GM21619 (cell line): ENCODE measurements at regions not wholly inside any gene's neighbourhood (a gene's known extent, or its start where the extent isn't known, plus 50 kb on each side); places are given as distances from the start of the nearest gene placed in this dataset.

Experiments
- ATAC-seq: cut with Tn5 transposase; IDR thresholded peaks from one replicate; pipeline ENCODE4 v1.9.1; 2021; ENCODE audit not compliant: unreplicated experiment

DNA sequence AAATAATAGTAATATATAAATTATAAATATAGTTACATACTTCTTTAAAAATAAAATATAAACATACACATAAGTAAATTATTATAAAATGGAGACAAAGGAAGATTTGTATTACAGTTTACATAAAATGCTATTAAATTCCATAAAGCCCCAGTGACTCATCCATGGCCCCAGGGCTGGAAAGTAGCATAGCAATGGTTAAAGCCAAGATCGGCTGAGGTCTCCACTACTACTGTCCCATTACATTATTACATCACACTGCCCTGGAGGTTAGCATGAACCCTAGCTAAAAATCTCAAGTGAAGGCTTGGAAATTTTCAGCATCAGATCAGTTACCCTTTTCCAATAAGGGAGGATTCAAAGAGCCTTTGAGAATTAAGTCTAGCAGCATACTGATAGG lies 936.2 kb downstream of the DSC3 start:
- ATAC-seq = no peak

DNA sequence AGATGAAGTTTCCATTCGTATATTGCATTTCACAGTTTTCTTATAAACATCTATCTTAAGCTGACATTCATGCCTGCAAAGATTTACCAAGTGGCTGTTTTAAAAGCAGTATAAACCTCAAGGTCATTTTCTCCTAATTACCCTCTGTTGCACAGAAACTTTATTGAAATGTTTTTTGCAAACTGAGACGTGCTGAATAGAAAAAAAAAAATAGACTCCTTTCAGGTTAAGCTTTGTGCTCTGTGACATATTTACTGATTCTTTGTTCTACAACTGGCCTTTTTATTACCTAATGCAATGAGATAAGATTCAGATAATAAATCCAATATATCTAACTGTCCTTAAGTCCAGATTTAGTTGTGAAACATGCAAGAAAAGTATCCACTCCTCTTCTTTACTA lies 938.7 kb downstream of the DSC3 start:
- ATAC-seq = no peak

DNA sequence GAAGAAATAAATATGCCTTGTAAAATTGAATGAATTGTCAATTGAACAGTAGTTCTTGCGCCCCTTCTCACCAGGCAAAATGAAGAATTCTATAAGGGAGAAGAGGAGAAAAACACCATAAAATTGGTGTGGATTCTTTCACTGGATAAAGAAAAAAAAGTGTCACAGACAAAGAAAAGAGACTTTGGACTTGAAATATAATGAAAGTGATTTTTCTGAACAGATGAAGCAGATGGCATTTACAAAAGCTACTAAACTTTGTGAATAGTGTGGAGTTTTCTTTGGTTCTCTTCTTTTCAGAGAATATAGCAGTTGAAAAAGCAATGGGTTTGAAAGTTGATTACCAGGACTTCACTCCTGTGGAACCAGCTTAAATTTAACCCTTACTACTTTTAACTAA lies 945.7 kb downstream of the DSC3 start:
- ATAC-seq = no peak

DNA sequence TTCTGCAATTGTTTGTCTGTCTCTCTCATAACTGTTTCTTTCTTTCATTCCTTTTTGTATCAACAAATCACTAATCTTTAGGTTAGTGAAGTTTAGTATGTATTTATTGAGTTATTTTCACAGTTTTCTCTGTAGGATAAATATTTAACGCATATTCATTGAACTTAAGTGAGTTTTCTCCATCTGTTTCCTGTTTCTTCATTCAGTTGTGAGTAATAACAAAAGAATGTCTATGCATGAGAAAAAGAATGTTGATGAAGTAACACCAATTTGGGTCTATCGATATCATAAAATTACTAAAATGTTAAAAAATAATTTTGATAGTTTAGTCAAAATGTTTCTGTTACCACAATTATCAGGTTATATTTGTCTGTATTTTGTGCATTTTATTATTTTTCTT lies 948.0 kb downstream of the DSC3 start:
- ATAC-seq = no peak

DNA sequence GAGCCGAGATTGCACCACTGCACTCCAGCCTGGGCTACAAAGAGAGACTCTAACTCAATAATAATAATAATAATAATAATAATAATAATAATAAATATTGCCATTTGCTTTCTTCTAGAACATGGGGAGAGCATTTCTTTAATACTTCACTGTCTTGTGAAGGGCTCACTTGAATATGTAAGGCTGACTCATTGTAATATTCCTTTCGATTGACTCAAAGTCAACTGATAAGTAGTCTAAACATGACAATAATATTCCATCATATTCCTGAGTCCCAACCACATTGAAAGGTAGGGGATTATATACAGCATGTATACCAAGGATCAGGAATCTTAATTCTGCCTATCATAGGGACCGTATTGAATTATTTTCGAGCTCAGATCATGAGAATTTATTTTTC lies 949.2 kb downstream of the DSC3 start:
- no peak for ATAC-seq

DNA sequence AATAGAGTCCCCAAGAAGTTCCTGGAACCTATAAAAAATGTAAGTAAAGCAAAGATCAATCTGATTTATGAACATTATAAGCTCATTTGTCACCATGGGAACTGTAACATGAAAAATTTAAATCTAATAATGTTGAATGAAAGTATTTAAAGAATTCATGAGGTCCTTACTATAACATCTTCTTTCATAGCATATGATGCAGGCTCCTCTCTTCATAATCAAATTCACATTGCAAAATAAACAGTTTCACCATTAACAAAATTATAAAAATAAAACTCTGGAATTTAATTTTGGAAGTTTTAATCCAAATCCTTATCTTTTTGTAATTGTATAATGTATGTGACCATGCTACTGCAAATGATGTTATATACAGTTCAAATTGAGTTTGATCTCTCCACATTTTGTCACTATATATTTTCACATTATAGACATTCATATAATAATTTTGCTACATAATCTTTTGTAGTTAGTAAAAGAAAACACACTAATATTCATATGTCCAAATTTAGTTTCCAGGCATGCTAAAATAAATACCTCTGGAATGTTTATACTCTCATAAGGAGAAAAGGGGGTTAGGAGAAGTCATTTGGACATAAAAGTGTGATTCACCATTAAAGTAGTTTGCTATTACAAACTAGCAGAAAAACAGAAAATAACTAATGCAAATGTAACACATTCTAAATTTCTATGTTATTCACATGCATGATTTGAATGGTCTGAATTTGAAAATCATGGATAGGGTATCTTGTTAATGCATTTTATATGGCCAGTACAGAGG lies 954.1 kb downstream of the DSC3 start:
- no peak for ATAC-seq

DNA sequence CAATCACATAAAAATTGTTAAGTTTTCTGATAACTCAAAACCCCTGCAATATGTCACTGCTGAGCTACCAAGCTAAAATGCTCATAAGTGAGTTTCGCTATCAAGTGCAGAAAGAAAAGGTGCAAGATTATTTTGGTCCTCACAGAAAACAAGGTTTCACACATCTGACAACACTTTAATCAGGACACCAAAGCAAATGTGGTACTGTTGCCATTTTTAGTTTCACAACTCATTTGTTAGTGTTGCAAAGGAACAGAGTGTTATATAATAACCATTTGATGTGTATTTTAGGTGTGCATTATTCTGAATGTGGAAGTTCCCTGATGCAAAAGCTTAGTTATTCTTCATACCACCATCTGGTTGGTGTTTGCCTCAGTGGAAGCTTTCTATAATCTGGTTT lies 956.2 kb downstream of the DSC3 start:
- ATAC-seq = no peak

DNA sequence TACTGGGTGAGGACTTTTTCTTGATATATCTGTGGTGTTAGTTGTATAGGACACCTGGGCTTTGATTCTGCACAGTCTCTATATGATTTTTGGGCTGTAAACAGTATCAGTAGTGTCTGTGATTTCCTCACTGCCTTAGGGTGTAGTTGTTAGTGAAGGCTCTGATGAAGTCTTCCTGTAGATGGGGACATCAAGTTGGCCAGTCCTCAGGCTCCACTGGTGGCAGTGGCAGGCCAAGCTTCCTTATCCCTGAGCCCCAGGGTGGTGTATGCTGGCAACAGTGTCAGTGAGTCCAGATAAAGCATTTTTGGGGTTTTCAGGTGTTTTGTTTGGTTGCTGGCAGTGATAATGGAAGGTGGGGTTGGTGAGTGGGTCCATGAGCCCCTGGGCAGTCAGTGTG lies 961.4 kb downstream of the DSC3 start:
- no peak for ATAC-seq

DNA sequence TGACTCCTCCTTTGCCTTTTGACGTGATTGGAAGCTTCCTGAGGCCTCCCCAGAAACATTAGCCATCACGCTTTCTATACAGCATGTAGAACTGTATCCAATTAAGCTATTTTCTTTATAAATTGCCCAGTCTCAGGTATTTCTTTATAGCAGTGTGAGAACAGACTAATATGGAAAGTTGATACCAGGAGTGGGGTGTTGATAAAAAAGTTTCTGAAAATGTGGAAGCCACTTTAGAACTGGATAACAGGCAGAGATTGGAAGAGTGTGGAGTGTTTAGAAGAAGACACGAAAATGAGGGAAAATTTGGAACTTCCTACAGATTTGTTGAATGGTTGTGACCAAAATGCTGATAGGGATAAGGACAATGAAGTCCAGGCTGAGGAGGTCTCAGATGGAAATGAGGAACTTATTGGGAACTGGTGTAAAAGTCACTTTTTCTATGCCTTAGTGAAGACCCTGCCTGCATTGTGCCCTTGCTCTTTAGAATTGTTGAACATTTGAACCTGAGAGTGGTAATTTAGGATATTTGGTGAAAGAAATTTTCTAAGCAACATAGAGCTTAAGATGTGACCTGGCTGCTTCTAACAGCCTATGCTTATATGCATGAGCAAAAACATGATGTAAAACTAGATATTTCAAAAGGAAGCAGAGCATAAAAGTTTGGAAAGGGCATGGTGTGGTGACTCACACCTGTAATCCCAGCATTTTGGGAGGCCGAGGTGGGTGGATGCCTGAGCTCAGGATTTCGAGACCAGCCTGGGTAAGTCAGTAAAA lies 969.7 kb downstream of the DSC3 start:
- ATAC-seq = no peak

DNA sequence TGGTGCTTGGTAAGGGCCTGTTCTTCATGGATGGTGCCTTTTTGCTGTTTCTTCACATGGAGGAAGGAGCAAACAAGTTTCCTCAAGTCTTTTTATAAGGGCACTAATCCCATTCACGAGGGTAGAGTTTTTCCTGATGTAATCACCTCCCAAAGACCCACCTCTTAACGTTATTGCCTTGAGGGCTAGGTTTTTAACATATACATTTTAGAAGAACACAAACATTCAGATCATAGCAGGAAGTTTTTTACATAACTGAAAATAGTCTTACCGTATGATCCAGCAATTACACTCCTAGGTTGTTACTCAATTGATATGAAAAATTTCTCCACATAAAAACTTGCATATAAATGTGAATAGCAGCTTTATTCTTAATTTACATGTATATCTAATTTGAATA lies 976.3 kb downstream of the DSC3 start:
- no peak for ATAC-seq

DNA sequence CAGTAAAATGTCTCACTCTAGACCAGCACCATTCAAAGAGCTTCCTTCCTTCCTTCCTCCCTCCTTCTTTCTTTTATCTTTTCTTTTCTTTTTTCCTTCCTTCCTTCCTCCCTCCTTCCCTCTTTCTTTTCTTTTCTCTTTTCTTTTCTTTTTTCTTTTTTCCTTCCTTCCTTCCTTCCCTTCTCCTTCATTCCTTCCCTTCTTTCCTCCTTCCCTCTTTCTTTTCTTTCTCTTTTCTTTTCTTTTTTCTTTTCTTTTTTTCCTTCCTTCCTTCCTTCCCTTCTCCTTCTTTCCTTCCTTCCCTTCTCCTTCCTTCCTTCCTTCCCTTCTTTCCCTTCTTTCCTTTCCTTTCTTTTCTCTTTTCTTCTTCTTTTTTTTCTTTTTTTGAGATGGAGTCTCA lies 985.1 kb downstream of the DSC3 start:
- ATAC-seq = no peak

DNA sequence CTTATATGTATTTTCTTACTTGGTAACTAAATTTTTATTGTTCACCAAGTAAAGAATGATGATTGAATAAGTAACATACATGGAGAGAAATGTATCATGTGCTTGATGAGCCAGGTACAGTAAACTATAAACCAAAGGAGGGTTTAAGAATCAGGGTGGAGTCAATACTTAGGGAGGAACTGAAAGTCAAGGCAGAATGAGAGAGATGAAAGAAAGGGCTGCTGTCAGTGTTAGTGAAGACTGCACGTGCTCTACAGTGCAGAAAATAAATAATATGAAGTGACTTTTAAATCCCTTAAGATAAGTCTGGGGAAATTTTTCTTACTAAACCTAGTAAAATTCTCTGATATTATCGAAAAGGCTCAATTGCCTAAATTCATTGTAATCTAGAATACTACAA lies 986.0 kb downstream of the DSC3 start:
- ATAC-seq = no peak

DNA sequence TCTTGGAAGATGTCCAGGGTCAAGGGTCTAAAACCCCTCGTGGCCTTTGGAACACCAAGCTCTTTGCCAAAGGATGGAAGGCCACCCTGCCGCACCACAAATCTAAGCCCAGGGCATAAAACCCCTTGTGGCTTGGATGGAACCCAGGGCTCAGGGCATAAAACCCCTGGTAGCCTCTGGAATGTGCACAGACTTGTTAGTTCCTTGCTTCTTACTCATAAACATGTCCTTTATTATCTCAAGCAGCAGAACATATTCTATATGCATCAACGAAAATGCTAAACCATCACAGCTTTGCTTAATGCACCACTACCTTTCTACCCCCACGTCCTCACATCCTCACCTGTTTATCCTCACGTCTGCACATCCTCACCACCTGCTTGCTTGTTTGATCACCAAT lies 998.0 kb downstream of the DSC3 start:
- no peak for ATAC-seq

DNA sequence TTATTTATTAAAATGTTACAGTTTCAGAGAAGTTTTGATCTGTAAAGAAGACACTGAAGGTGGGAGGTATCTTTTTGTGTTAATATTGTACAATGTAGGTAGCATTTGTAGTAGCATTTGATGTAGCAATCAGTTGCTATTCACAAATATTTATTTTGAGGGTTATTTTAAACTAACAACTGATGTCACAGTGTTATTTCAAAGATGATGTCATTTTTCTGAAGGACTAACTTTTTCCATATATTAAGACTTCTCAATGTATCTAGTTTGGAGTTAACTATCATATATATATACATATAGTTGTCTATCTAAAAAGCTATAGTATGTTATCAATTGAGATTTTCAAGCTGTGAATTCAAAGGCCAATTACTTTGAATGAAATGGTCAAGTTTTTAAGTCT lies 1003.3 kb downstream of the DSC3 start:
- ATAC-seq = no peak

DNA sequence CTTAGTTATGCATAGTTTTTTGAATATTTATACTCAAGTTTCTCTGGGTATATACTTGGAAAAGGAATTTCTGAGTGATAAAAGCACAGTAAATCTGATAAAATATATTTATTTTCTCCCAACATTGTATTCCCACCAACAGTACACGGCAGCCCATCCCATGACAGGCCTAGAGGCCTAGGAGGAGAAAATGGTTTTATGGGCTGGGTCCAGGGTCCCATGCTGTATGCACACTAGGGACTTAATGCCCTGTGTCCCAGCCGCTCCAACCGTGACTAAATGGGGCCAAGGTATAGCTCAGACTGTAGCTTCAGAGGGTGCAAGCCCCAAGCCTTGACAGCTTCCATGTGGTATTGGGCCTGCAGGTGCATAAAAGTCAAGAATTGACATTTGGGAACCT lies 1007.7 kb downstream of the DSC3 start:
- no peak for ATAC-seq

DNA sequence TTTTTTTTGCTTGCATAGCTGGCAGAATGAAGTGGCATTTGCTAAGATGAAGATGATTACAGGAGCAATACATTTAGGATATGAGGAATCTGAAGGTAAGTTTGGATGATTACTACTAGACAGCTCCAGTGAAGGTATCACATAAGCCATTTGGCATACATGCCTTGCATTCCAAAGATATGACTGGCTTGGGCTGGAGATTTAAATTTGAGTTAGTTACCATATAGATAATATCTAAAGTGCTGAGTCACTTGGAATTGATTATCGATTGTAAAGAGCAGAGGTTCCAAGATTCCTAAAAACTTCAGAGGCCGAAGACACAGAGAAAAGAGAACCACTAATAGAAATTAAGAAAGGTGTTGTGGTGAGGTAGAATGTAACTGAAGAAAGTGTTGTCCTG lies 1026.4 kb downstream of the DSC3 start:
- no peak for ATAC-seq

DNA sequence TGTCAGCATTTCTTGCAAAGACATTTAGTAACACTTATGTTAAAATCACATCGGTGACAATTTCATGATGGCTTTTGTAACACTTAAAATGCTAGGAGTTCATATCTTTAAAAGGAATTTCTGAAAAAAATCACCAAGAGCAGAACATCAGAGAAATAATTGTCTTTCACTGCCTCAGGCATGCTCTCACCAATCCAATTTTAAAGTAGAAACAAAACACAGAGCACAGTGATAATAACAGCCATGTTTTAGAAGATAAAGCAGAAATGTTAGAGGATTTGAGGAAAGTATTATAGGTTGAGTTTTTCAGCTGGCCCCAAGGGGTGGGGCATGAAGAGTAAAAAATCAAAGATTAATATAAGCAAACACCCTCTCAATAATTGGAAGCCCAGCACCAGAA lies 1037.6 kb downstream of the DSC3 start:
- no peak for ATAC-seq

DNA sequence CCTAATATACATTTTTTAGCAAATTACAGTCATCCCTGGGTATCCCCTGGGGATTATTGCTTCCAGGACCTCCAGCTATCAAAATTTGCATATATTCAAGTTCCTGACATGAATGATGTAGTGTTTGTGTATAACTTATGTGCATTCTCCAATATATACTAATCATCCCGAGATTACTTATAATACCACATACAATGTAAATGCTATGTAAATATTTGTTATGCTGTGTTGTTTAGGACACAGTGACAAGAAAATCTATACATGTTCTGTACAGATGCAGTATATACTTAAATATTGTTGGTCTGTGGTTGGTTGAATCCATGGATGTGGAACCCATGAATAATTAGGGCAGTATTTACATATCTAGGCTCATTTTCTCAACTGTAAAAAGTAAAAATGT lies 1060.3 kb downstream of the DSC3 start:
- no peak for ATAC-seq

DNA sequence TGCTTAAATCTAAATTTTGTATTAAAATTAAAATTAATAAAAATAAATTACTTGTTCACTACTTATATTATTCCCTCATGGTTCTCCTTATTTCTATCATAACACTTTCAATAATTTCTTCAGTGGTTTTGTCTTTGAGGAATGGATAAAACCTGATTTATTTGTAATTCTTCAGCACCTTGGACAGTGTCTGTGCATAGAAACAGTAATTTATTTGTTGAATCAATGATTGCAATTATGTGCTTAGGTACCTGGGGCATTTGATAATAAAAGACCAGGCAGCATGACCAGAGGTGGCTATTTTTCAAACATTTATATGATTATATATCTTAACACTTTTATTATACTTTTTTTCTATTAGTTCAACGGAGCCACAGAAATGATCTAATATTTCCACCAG lies 1062.7 kb downstream of the DSC3 start:
- no peak for ATAC-seq

DNA sequence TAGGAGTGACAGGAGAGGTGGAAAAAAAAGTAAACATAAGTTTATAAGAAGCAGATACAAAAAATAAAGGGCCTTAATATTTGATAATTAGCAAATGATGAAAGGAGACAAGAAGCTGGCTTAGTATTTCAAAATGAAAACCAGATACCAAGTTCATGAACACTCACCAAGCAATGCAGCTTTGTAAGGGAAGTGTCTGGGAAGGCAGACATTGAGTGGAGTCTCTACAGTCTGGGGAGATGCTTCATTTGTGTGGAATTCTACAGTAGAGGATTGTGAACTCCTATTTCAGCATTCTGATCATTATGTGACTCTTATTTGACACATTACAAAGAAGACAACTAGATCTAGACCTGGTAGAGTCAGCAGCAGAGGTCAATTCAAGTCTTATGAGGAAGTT lies 1072.7 kb downstream of the DSC3 start:
- no peak for ATAC-seq

DNA sequence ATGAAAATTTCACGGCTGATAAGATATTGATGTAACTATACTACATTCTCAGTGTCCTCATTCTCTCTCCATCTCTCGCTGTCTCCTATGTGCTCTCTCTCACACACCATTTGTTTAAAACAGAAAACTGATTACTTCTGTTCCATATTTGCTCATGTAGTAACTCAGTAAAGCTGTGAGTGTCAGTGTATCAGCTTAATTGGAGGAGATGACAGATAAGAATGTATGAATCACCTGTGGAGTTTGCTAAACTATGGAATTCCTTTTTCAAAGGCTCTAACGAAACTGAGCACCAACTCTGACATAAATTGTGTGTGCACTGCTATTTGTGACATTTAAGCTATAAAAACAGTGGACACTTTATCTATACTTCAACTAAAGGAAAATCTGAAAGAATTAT lies 1080.0 kb downstream of the DSC3 start:
- ATAC-seq = no peak

DNA sequence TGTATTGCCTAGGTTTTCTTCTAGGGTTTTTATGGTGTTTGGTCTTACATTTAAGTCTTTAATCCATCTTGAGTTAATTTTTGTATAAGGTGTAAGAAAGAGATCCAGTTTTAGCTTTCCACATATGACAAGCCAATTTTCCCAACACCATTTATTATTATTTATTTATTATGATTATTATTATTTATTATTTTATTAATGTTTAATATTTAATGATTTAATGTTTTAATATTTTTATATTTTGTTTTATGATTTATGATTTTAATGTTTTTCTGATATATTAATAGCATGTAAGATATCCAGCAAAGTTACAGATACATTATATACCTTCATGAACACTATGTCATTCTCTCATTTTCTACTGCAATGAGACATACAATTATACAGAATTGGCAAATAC lies 1082.0 kb downstream of the DSC3 start:
- ATAC-seq = no peak

DNA sequence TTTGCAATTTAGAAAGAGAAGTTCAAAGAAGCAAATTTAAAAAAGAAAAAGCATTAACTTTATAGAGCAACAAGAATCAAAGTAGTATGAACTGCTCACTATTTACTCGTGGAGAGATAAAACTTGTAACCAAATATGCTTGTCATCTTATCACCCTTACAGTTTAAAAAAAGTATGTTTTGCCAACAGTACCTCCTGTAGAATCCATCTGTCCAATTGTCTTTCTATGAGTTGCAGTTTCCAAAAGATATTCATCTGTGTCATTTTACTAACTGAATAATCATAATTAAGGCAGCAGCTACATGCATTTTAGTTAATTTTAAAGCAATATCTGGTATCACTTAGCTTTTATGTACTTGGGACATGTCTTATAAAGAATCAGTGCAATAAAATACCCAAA lies 1112.3 kb downstream of the DSC3 start:
- no peak for ATAC-seq
